ENCODE measurements at regions not wholly inside any gene's neighbourhood (a gene's known extent, or its start where the extent isn't known, plus 50 kb on each side); places are given as distances from the start of the nearest gene placed in this dataset.

DNA sequence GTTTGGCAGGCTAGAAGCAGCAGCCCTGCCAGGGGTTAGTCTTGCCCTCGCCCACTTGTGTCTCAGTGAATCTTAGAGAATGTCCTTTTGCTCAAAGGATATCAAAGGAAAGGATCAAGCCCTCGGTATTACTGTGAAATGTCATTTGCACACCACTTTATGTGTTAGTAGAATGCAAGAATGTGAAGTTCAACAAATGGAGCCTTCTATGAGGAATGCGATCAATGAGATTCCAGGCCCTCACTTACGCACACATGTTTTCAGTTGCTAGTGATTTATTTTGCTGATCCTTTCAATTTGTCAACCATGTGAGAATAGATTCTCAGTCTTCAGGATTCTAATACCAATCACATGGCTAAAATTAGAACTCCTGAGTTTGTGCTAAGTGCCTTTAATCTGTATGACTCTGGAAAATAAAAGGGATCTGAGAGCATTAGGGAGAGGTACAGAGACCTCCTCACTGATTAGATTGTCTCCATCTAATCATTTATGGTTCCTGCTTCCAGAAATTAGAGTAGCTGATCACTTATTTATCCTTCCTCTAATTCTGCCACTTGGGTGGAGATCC, 123.0 kb upstream of the SP4 start:
- TF ChIP-seq, protein P1, sequence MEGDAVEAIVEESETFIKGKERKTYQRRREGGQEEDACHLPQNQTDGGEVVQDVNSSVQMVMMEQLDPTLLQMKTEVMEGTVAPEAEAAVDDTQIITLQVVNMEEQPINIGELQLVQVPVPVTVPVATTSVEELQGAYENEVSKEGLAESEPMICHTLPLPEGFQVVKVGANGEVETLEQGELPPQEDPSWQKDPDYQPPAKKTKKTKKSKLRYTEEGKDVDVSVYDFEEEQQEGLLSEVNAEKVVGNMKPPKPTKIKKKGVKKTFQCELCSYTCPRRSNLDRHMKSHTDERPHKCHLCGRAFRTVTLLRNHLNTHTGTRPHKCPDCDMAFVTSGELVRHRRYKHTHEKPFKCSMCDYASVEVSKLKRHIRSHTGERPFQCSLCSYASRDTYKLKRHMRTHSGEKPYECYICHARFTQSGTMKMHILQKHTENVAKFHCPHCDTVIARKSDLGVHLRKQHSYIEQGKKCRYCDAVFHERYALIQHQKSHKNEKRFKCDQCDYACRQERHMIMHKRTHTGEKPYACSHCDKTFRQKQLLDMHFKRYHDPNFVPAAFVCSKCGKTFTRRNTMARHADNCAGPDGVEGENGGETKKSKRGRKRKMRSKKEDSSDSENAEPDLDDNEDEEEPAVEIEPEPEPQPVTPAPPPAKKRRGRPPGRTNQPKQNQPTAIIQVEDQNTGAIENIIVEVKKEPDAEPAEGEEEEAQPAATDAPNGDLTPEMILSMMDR (IDR thresholded peaks at IDR 0.05; ENCODE audit: low read length), result no peak
- TF ChIP-seq EZH2 (optimal IDR thresholded peaks at IDR 0.05; ENCODE audit: low read depth, low read length) (no peak), EZH2phosphoT487 (IDR thresholded peaks at IDR 0.05; ENCODE audit: low read length) (no peak)

Data from MM.1S (cell line).